ENCODE measurements at regions not wholly inside any gene's neighbourhood (a gene's known extent, or its start where the extent isn't known, plus 50 kb on each side); places are given as distances from the start of the nearest gene placed in this dataset.

DNA sequence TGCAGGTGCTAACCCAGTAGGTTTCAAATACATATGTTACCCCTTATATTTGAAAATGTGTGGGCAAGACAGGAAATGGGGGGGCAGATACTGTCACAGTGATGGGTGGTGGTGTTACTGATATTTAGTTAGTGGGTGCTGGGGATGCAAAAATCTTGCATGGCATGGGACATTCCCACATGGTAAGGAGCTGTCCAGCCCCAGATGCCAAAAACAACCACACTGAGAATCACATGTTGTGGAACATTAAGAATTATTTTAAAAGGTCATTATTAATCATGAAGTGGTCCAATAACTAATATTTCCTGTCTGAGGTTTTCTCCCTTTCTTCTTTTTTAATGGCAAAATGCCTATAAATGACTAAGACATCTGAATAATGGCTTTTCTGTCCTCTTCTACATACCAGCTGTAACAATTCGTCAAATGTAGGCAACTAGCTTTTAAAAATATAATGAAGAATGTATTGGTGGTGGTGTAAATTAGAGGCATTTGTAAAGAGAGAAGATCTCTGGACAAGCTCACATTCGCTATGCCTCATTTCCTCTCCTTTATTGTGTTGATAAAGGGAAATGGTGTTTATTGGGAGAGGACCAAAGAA lies 57.3 kb upstream of the SLC35B3 start:
- no peak for TF ChIP-seq CTCF (IDR thresholded peaks at IDR 0.05; ENCODE audit: borderline replicate concordance)
- no peak overlapping the region for H3K27ac ChIP-seq (replicated peaks)
- no peak for DNase-seq

More for the DNA sequence above, 57.3 kb upstream of the SLC35B3 start:
- peaks cover 13% of the 10 kb centered on the region for H3K9me3 ChIP-seq (replicated peaks)
- H3K4me1 ChIP-seq = no peaks in the 10 kb centered on the region
- no peaks in the 10 kb centered on the region for H3K36me3 ChIP-seq
- no peaks in the 10 kb centered on the region for H3K27me3 ChIP-seq (ENCODE audit: low read depth)
- intact Hi-C loops (cut with micrococcal nuclease) = no loop called here
- no peak overlapping the region for H3K4me3 ChIP-seq

Measured in left ventricle myocardium inferior (tissue), 1 donor.